Activated B cell treated with CpG ODN at 0.5 μM for 24 hours (primary cell): ENCODE measurements at regions not wholly inside any gene's neighbourhood (a gene's known extent, or its start where the extent isn't known, plus 50 kb on each side); places are given as distances from the start of the nearest gene placed in this dataset.

Experiments
- ATAC-seq: fragments of 200-7000 bp; cut with Tn5 transposase; one replicate; pipeline ENCODE4 v1.10.0; 2021; ENCODE audit warnings: low read depth, mild to moderate bottlenecking, moderate library complexity
- CTCF ChIA-PET: fragments of 350-600 bp; sonication (Branson Sonifier 250); formaldehyde crosslinking; loops from one replicate; lab custom pipeline; 2021; ENCODE audit warnings: antibody characterized with exemption; lab: Charles Lee
- POLR2A ChIA-PET: fragments of 350-600 bp; sonication (Branson Sonifier 250); formaldehyde crosslinking; loops from one replicate; lab custom pipeline; 2021; ENCODE audit warnings: antibody characterized with exemption; lab: Charles Lee
- DNase-seq: peaks from one replicate; pipeline ENCODE4 v3.0.0; 2022
- H3K27ac Mint-ChIP-seq: one replicate; pipeline ENCODE4 v1.8.0; 2020; ENCODE audit warnings: mixed read lengths
- H3K27me3 Mint-ChIP-seq: one replicate; pipeline ENCODE4 v1.8.0; 2021; ENCODE audit warnings: mixed read lengths
- H3K36me3 Mint-ChIP-seq: one replicate; pipeline ENCODE4 v1.8.0; 2021; ENCODE audit warnings: low read depth, mixed read lengths
- H3K4me1 Mint-ChIP-seq: one replicate; pipeline ENCODE4 v1.8.0; 2021; ENCODE audit warnings: mixed read lengths
- H3K4me3 Mint-ChIP-seq: one replicate; pipeline ENCODE4 v1.8.0; 2020; ENCODE audit warnings: mild to moderate bottlenecking, mixed read lengths
- H3K9me3 Mint-ChIP-seq: one replicate; pipeline ENCODE4 v1.8.0; 2020; ENCODE audit warnings: mixed read lengths
- intact Hi-C: fragments of 100-400 bp; cut with micrococcal nuclease; formaldehyde crosslinking; loops from one replicate; pipeline ENCODE4 v1.15.1; 2024
- TF ChIP-seq, protein P1 (sequence below): fragments of 200-600 bp; IDR thresholded peaks from one replicate; pipeline ENCODE4 v1.8.0; 2022; ENCODE audit warnings: antibody characterized with exemption, mild to moderate bottlenecking

DNA sequence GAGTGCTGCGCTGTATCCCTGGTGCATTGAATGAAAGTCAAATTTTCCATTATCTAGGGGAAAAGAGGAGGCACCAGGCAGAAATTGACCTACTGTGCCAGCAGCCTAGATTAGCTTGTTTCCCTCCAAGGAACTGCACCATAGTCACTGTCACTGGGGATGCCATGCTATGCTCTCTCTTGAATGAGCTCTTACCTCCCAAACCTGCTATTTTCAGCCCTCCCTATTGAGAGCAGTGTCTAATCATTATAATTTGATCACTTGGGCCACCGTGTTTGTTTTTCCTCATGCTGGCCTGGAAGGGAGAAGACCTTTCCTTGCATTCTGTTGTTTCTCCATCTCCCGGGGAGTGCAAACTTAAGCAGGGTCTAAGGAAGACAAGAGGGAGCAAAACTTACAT lies 492.9 kb downstream of the SIPA1L2 start:
- Mint-ChIP-seq H3K4me1 (no peaks in the 10 kb centered on the region), H3K36me3 (no peaks in the 10 kb centered on the region), H3K4me3 (no peak overlapping the region), H3K27me3 (no peaks in the 10 kb centered on the region), H3K27ac (no peak overlapping the region), H3K9me3 (peaks cover 4% of the 10 kb centered on the region)
- no peak for ATAC-seq
- no peak for DNase-seq
- intact Hi-C loops, result no loop called here
- CTCF ChIA-PET, result no interaction called here
- TF ChIP-seq, protein P1, sequence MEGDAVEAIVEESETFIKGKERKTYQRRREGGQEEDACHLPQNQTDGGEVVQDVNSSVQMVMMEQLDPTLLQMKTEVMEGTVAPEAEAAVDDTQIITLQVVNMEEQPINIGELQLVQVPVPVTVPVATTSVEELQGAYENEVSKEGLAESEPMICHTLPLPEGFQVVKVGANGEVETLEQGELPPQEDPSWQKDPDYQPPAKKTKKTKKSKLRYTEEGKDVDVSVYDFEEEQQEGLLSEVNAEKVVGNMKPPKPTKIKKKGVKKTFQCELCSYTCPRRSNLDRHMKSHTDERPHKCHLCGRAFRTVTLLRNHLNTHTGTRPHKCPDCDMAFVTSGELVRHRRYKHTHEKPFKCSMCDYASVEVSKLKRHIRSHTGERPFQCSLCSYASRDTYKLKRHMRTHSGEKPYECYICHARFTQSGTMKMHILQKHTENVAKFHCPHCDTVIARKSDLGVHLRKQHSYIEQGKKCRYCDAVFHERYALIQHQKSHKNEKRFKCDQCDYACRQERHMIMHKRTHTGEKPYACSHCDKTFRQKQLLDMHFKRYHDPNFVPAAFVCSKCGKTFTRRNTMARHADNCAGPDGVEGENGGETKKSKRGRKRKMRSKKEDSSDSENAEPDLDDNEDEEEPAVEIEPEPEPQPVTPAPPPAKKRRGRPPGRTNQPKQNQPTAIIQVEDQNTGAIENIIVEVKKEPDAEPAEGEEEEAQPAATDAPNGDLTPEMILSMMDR, result no peak
- POLR2A ChIA-PET, result no interaction called here

DNA sequence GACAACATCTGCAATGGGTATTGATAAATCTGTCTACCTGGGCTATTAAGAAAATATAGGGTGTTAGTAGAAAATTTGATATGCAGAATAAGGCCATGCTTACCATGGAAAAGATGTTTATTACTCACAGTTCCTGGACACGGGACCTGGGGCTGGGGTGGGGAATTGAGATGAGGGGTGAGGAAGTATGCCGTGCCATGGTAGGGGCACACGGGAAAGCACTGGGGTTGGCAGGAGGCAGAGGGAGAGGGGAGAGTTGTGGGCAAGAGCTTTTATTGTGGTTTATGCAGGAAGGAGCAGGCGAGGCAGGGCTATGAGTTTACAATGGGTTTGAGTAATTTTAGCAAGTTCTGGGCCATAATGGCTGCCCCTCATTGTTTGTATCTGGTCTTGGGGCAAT lies 493.8 kb downstream of the SIPA1L2 start:
- H3K36me3 Mint-ChIP-seq, result no peaks in the 10 kb centered on the region
- intact Hi-C loops, result no loop called here
- H3K4me1 Mint-ChIP-seq, result no peaks in the 10 kb centered on the region
- peaks cover 4% of the 10 kb centered on the region for H3K9me3 Mint-ChIP-seq
- DNase-seq (no peak), ATAC-seq (no peak)
- TF ChIP-seq, protein P1, result no peak
- ChIA-PET POLR2A (no interaction called here), CTCF (no interaction called here)
- H3K27ac Mint-ChIP-seq, result no peak overlapping the region
- no peak overlapping the region for H3K4me3 Mint-ChIP-seq
- H3K27me3 Mint-ChIP-seq, result peaks cover 1% of the 10 kb centered on the region

DNA sequence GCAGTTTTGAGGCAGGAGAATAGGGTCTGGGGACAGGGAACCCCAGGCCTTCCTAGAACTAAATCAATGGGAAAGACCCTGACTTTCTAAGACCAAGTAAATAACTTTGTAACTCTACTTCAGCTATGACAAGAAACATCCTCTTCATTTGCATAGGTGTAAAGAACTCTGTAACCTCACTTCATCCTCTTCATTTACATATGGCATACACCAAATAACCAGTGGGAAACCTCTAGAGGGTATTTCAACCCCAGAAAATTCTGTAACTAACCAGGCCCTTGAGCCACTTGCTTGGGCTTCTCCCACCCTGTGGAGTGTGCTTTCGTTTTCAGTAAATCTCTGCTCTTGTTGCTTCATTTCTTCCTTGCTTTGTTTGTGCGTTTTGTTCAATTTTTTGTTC lies 495.6 kb downstream of the SIPA1L2 start:
- Mint-ChIP-seq H3K9me3 (no peaks in the 10 kb centered on the region), H3K27me3 (peaks cover 7% of the 10 kb centered on the region), H3K4me1 (no peaks in the 10 kb centered on the region), H3K4me3 (no peak overlapping the region), H3K27ac (no peak overlapping the region), H3K36me3 (no peaks in the 10 kb centered on the region)
- DNase-seq (no peak), ATAC-seq (no peak)
- ChIA-PET POLR2A (no interaction called here), CTCF (no interaction called here)
- intact Hi-C loops, result no loop called here
- TF ChIP-seq, protein P1, result no peak

DNA sequence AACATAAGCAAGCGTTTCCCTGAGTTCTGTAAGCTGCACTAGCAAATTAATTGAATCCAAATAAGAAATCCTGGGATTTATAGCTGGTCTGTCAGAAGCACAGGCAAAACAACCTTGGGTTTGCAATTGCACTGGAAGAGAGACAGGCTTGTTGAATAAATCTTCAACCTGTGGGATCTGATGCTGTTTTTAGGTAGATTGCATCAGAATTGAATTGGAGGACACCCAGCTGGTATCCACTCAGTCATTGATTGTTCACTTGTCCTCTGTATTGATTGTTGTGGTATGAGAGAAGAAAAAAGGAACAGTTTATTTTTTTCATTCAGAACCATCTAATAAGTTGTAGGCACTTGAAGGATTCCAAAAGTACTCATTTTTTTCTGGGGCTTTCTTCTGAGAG lies 497.4 kb downstream of the SIPA1L2 start:
- POLR2A ChIA-PET, result no interaction called here
- intact Hi-C loops, result no loop called here
- no peaks in the 10 kb centered on the region for H3K4me1 Mint-ChIP-seq
- no peak for DNase-seq
- CTCF ChIA-PET, result no interaction called here
- no peaks in the 10 kb centered on the region for H3K36me3 Mint-ChIP-seq
- no peak overlapping the region for H3K27ac Mint-ChIP-seq
- TF ChIP-seq, protein P1, result no peak
- no peak for ATAC-seq
- no peaks in the 10 kb centered on the region for H3K9me3 Mint-ChIP-seq
- H3K4me3 Mint-ChIP-seq, result no peak overlapping the region
- peaks cover 15% of the 10 kb centered on the region for H3K27me3 Mint-ChIP-seq

- Mint-ChIP-seq H3K9me3 (no peaks in the 10 kb centered on the region), H3K27ac (no peak overlapping the region), H3K36me3 (no peaks in the 10 kb centered on the region), H3K27me3 (peaks cover 15% of the 10 kb centered on the region), H3K4me3 (no peak overlapping the region), H3K4me1 (no peaks in the 10 kb centered on the region)
- CTCF ChIA-PET, result no interaction called here
- POLR2A ChIA-PET, result no interaction called here
- intact Hi-C loops, result no loop called here
- no peak for ATAC-seq
- no peak for DNase-seq
- TF ChIP-seq, protein P1, result no peak
Measured at GRCh38 chr1:232131715-232132391, 498.1 kb downstream of the SIPA1L2 start.
